Erythroblast (primary cell): ENCODE measurements at regions not wholly inside any gene's neighbourhood (a gene's known extent, or its start where the extent isn't known, plus 50 kb on each side); places are given as distances from the start of the nearest gene placed in this dataset.

Source experiments
- GATA1 ChIP-seq: IDR thresholded peaks from 2 replicates; pipeline ENCODE4 v1.6.1; 2011; ENCODE audit warnings: low read depth, mild to moderate bottlenecking, control low read depth, low read length, moderate library complexity
- POLR2A ChIP-seq: IDR thresholded peaks from 2 replicates; pipeline ENCODE4 v1.6.1; 2011; ENCODE audit warnings: mild to moderate bottlenecking, low read length

- TF ChIP-seq POLR2A (no peak), GATA1 (no peak)
These were observed 194.3 kb downstream of the DACT1 start for GRCh38 chr14:58832095-58832521.
